ENCODE measurements at regions not wholly inside any gene's neighbourhood (a gene's known extent, or its start where the extent isn't known, plus 50 kb on each side); places are given as distances from the start of the nearest gene placed in this dataset.
"Not testable (repeated sequence)": the region's sequence is repeated elsewhere in the genome, so short reads cannot be mapped to it uniquely, and the experiment has no call there.

DNA sequence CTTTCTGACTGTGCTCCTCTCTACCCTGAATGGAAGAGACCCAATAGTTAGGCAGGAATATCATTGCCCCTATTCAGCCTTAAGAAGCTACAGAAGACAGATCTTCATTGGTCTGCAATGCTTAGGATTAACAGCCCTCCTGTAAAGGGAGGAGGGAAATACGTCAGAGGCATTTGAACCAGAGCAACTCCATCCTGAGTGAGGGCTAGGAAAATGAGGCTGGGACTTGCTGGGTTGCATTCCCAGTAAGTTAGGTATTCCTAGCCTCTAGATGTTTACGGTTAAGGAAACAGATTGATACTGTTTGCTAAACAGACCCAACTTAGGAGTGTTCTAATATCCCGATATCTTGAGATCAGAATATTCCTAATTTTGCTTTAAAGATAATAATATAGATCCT, 63.5 kb downstream of the PCDH18 start:
- DNase-seq (ENCODE audit: low read depth) = no peak

DNA sequence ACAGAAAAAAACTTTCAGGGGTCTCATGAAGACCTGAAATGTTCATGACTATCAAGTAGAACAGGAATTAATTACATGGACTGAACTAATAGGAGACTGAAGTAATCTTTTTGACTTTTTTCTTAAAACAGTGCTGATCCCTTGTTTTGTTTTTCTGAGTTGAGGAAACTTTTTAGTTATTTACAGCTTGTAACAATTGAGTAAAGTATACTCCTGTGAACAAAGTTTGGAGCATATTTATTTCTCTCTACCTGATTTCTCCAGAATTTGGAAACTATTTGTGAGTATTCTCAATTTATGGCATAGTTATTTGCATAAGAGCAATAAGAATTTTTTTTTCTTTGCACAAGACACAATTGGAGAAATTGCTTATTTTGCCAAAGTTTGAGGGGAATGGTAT, 64.8 kb downstream of the PCDH18 start:
- no peak for DNase-seq (ENCODE audit: low read depth)

DNA sequence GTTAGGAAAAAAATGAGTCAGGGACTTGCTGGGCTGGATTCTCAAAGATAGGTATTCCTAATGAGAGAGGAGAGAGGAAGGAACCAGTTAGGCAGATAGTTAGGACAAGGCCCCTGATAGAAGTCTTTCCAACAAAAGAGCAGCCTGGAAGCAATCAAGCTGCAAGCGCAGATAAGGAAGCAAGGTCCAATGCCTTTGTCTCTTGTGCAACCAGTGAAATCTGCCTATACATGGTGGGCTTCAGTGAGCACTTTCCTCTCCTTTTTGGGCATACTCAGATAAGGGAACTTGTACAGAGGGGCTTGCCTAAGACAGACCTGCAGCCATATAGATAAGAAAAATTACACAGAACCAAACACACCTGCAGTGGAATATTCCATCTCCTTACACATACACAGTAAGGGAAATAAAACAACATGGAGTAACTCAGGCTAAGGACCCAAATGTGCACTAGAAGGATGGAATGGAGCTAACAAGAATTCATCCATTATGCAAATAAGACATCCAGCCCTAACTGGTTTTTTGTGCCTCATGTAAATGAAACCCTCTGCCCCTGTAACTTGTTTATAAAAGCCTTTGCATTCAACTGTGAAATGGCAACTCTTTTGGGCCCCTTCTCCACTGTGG, 68.8 kb downstream of the PCDH18 start:
- no peak for DNase-seq (ENCODE audit: low read depth)

GRCh38 chr4:137455647-137456321, 76.5 kb downstream of the PCDH18 start:
- DNase-seq (ENCODE audit: low read depth) = no peak

GRCh38 chr4:137454767-137455166, 77.5 kb downstream of the PCDH18 start:
- no peak for DNase-seq (ENCODE audit: low read depth)

- DNase-seq (ENCODE audit: low read depth) = no peak
Observed at GRCh38 chr4:137452799-137453198, 79.5 kb downstream of the PCDH18 start.

DNA sequence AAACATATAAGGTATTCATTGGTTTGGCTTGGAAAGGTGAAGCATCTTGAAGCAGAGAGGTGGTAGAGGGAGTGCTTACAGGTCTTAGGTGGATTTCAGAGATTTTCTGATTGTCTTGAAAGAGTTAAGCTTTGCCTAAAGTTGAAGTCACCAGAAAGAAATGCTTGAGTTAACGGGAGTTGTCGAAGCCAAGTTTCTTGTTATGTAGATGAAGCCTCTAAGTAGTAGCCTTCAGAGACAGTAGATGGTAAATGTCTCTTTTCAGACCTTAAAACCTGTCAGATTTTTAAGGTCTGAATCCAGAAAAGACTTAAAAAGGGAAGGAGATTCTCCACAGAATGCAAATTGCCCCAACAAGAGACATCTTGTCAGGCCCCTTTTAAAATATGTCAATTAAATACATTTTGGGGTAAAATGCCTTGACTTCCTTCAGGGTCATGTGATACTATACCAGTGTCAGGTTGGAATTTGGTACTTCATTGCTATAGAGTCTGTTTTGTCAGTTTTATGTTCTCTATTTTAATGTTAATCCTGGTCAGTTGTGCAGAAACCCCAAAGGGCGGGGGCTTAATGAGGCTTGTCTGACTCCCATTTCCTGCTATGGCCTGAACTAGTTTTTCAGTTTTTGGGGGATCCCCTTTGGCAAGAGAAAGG, 81.0 kb downstream of the PCDH18 start:
- DNase-seq (ENCODE audit: low read depth) = no peak

DNA sequence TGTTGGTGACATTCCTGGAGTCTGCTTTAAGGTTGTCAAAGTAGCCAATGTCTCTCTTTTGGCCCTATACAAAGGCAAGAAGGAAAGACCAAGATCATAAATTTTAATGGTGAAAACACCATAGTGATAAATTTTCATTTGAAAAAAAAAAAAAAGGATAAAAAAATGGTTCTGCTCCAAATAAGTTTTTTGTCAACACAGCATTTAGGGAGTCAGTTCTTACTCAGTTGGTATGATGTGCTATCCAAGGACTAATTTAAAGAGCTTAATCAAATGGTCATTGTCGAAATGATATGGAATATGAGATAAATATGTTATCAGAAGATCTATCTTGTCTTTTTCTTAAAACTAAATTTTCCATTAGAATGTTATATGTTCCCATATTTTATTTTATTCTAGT, 83.9 kb downstream of the PCDH18 start:
- DNase-seq (ENCODE audit: low read depth) = no peak

DNA sequence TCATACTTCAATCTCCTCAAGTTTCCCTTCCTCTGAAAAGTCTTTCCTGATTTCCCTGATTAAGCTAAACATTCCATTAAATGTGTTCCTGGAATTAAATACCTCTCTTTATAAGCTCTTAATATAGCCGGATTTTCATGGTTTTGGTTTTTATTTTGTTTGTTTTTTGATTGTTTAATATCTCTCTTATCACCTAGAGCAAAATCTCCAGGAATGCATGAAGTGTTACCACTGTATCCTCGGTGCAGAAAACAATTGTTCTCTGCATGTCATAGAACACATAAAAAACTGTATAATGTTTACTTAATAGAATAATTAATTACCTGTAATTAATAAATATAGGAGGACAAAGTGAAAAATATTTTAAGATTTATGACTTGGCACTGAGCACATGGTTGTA, 86.2 kb downstream of the PCDH18 start:
- DNase-seq (ENCODE audit: low read depth) = no peak

- no peak for DNase-seq (ENCODE audit: low read depth)
Observed at GRCh38 chr4:137443031-137443800, 89.1 kb downstream of the PCDH18 start.

- no peak for DNase-seq (ENCODE audit: low read depth)
Observed at GRCh38 chr4:137432446-137433311, 99.6 kb downstream of the PCDH18 start.

- DNase-seq (ENCODE audit: low read depth) = no peak
Observed at GRCh38 chr4:137430171-137430570, 102.1 kb downstream of the PCDH18 start.

DNA sequence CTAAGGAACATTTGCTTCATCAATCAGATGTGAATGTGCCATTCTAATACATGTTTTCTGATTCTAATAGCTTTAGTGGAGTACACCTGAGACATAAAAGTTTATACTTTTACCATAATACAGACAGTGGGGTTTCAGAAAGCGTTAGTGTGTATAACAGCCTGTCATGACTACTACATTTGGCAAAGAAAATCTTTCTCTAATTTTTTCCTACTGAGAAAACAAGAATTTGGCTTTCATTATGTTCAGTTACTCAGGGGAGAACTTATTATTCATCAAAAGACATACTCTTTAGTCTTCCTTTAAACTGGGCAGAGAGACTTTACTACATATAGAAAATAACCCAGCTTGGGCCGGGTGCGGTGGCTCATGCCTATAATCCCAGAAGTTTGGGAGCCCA, 104.9 kb downstream of the PCDH18 start:
- no peak for DNase-seq (ENCODE audit: low read depth)

DNA sequence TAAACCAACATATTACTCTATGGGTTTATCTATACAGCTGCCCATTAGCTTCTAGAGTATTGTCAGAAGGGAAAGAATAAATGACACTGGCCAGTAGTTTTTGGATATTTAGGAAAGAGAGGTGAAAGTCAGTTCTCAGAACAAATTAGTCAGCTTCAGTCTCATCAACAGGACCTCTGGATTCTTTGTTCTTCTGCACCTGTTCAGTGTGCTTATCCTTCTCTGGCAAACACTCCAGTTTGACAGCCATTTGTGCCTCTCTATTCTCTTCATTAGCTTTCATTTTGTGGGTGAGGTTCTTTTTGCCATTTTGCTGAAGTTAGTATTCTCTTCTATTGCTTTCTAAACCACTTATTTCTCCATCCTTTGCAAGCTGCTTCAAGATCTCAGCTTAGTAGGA, 107.0 kb downstream of the PCDH18 start:
- DNase-seq (ENCODE audit: low read depth) = no peak

DNA sequence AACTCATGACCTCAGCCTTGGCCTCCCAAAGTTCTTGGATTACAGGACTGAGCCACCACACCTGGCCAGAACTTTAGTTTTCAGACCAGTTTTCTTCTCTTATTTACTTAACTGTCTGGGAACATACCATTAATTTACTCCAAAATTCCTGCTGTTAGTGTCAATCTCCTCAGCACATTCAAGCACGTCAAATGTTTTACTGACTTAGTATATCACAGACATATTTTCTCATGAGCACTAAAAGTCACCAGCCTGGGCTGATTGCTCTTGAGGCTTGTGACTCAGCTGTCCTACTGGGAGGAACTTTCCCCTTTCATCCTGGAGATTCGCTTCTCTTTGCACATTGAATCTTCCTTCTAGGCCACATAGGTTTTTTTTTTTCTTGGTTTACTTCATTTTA, 109.6 kb downstream of the PCDH18 start:
- DNase-seq (ENCODE audit: low read depth) = no peak

- peak; percentile 41 for DNase-seq (ENCODE audit: low read depth)
Observed at GRCh38 chr4:137421796-137422195, 110.5 kb downstream of the PCDH18 start.

GRCh38 chr4:137420901-137421396, 111.3 kb downstream of the PCDH18 start:
- DNase-seq (ENCODE audit: low read depth) = no peak

- no peak for DNase-seq (ENCODE audit: low read depth)
Observed at GRCh38 chr4:137417676-137418075, 114.6 kb downstream of the PCDH18 start.

- no peak for DNase-seq (ENCODE audit: low read depth)
Observed at GRCh38 chr4:137414802-137415201, 117.5 kb downstream of the PCDH18 start.

DNA sequence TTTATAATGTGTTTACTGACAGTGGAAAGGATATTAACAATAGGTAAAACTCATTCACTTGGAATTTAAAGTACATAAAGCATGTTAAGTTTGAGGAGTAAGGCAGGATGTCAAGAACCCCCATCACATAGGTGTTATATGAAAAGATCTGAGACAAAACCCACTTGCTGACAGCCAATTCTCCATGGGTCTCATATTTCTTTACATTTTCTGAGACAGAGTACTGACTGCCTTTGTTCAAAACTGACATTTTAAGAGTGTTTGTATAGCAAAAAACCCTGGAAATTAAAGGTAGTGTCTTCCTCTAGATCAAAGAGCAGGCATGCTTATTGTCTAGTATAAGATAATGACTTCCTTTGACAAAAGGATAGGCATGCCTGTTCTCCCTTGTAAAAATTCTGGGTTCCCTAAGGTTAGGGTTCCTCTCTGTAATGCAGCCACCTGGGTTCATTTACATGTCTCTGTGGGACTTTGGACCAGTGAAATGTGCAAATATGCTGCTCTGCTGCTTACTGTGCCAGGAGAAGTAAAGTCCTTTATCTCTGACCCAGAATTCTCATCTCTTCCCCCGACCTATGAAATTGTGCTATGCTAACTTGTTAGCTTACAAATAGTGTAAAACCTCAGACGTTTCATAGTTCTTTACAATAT, 123.6 kb downstream of the PCDH18 start:
- no peak for DNase-seq (ENCODE audit: low read depth)

DNA sequence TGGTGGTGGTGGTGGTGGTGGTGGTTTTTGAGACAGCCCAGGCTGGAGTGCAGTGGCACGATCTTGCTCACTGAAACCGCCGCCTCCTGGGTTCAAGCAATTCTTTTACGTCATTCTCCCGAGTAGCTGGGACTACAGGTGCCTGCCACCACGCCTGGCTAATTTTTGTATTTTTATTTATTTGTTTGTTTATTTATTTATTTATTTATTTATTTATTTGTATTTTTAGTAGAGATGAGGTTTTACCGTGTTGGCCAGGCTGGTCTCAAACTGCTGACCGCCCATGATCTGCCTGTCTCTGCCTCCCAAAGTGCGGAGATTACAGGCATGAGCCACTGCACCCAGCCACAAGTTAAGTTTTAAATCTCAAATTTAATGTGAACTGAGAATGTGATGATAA, 126.5 kb downstream of the PCDH18 start:
- not testable (repeated sequence) for DNase-seq (ENCODE audit: low read depth)

Data from GM04503 (cell line).